ENCODE measurements at regions not wholly inside any gene's neighbourhood (a gene's known extent, or its start where the extent isn't known, plus 50 kb on each side); places are given as distances from the start of the nearest gene placed in this dataset.

- TF ChIP-seq CTCF (IDR thresholded peaks at IDR 0.05) (no peak), POLR2A (IDR thresholded peaks at IDR 0.05) (no peak)
Measured at GRCh38 chr13:74907788-74908187, 574.2 kb downstream of the TBC1D4 start.

Data from ovary (tissue), 3 donors.